Neutrophil (primary cell): ENCODE measurements at regions not wholly inside any gene's neighbourhood (a gene's known extent, or its start where the extent isn't known, plus 50 kb on each side); places are given as distances from the start of the nearest gene placed in this dataset.

Experiments
- H3K27ac ChIP-seq: fragments of 200-600 bp; sonication (generic); 2 replicates; pipeline ENCODE4 v1.5.1; 2016; ENCODE audit warnings: mild to moderate bottlenecking, moderate library complexity
- H3K27me3 ChIP-seq: fragments of 200-600 bp; sonication (generic); 2 replicates; pipeline ENCODE4 v1.6.0; 2016; ENCODE audit warnings: mild to moderate bottlenecking
- H3K36me3 ChIP-seq: fragments of 200-600 bp; sonication (generic); 2 replicates; pipeline ENCODE4 v1.5.1; 2017
- H3K4me1 ChIP-seq, 2 experiments: fragments of 200-600 bp in 1 of 2; sonication (generic) in 1 of 2; 1 replicate in 1 of 2; 2 replicates in 1 of 2; pipeline versions ENCODE4 v1.5.1 to v1.6.1; 2013 to 2016; ENCODE audit warnings: low read depth in 1 of 2, low read length in 1 of 2, mild to moderate bottlenecking in 1 of 2, moderate library complexity in 1 of 2; ENCODE audit not compliant: control insufficient read depth in 1 of 2, insufficient read depth in 1 of 2
- H3K4me3 ChIP-seq, 2 experiments: fragments of 200-600 bp in 1 of 2; sonication (generic) in 1 of 2; 1 replicate in 1 of 2; 2 replicates in 1 of 2; pipeline ENCODE4 v1.5.1; 2013 to 2016; ENCODE audit warnings: low read depth in 1 of 2, low read length in 1 of 2, mild to moderate bottlenecking in 1 of 2, moderate library complexity in 1 of 2
- H3K9me3 ChIP-seq: fragments of 200-600 bp; sonication (generic); 2 replicates; pipeline ENCODE4 v1.5.1; 2016
- CTCF ChIP-seq: fragments of 200-600 bp; sonication (generic); IDR thresholded peaks from 2 replicates; pipeline ENCODE4 v1.5.1; 2016; ENCODE audit warnings: antibody characterized with exemption

DNA sequence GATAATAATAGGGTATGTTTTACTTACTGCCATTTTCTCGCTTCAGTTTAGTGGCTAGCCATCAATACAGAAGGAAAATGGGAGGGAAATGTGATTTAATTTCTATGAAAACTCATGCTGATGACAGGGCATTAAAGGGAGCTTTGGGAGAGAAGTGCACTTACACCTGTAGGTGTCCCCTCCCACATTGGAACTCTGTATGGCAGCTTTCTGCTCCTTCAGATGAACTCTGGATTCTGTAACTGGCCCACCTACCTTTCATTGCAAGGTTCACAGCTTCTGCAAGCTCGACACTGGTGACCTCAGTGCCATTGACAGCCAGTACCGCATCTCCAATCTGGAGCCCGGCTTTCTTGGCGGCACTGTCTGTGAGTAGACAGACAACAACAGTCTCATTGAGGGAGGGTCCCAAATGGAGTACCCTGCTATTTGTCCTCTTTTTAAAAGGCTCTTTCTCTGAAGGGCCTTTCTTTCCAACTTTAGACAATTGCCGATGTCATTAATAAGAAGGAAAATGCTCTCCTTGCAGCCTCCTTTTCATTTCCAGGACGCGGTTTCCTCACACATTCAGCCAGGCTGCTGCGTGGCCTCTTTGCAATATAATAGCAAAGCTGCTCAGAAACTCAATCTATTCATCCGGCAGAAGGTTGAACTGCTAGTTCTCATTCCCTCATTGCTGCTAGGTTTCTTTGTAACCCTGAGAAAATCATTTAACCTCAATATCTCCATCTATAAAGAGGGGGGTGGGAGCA, 63.6 kb downstream of the NUDT12 start:
- TF ChIP-seq CTCF, result no peak
- Histone ChIP-seq H3K9me3 (no peaks in the 10 kb centered on the region), H3K27me3 (no peaks in the 10 kb centered on the region), H3K36me3 (no peaks in the 10 kb centered on the region), H3K4me3 (no peak overlapping the region), H3K4me1 (no peaks in the 10 kb centered on the region), H3K27ac (no peak overlapping the region)

GRCh38 chr5:103498211-103498610, 64.4 kb downstream of the NUDT12 start:
- TF ChIP-seq CTCF, result no peak
- H3K27ac ChIP-seq, result no peak overlapping the region

GRCh38 chr5:103497781-103498180, 64.8 kb downstream of the NUDT12 start:
- Histone ChIP-seq H3K4me3 (no peak overlapping the region), H3K9me3 (no peaks in the 10 kb centered on the region), H3K36me3 (no peaks in the 10 kb centered on the region), H3K27ac (no peak overlapping the region), H3K4me1 (no peaks in the 10 kb centered on the region), H3K27me3 (no peaks in the 10 kb centered on the region)
- no peak for TF ChIP-seq CTCF

More at GRCh38 chr5:103498211-103498610, 64.4 kb downstream of the NUDT12 start:
- no peaks in the 10 kb centered on the region for H3K36me3 ChIP-seq
- H3K4me1 ChIP-seq, result no peaks in the 10 kb centered on the region
- no peaks in the 10 kb centered on the region for H3K27me3 ChIP-seq
- H3K9me3 ChIP-seq, result no peaks in the 10 kb centered on the region
- H3K4me3 ChIP-seq, result no peak overlapping the region

DNA sequence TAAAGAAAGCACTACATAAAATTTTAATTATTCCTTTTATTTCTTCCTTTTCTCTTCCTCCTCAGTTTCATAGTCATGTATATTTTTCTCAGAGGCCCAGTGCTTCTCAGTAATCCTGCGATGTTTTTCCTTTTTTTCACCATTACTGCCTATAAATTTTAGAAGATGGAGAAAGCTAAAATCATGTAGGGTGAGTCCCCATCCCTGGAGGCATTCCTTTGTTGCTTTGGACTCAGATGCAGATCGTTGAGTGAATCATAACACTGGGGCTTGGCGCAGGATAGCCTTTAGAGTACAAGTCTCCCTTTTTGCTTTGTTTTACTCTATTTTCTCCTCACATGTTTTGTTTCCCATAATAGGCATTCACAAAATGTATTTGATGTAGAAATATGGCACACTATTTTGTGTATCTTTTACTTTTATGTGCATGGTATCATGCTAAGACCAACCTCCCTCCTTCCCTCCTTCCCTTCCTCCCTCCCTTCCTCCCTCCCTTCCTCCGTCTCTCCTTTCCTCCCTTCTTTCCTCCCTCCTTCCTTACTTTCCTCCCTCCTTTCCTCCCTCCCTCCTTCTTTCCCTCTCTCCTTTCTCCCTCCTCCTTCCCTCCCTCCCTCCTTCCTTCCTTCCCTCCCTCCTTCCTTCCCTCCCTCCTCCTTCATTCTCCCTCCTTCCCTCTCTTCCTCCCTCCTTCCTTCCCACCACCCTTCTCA, 72.4 kb downstream of the NUDT12 start:
- Histone ChIP-seq H3K9me3 (no peaks in the 10 kb centered on the region), H3K36me3 (no peaks in the 10 kb centered on the region), H3K27ac (no peak overlapping the region), H3K27me3 (peaks cover 9% of the 10 kb centered on the region), H3K4me1 (no peaks in the 10 kb centered on the region), H3K4me3 (no peak overlapping the region)
- no peak for TF ChIP-seq CTCF

DNA sequence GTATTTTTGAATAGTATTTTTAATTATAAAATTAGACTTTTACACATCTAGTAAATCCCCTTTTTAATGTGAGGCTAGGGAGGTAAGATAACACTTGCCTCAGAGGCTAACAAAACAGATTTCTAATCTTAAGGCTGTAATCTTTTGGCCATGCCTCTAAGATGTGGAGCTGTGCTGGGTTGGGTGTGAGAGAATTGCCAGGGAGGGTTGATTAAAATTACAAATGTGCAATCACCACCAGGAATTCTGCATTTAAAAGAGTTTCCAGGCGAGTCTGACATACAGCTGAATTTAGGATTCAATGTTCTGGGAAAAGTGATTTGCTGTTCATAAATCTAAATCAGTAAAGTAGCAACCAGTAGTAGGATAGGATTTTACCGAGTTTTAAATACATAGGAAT, 73.3 kb downstream of the NUDT12 start:
- no peaks in the 10 kb centered on the region for H3K36me3 ChIP-seq
- TF ChIP-seq CTCF, result no peak
- H3K4me1 ChIP-seq, result no peaks in the 10 kb centered on the region
- peaks cover 9% of the 10 kb centered on the region for H3K27me3 ChIP-seq
- no peak overlapping the region for H3K4me3 ChIP-seq
- no peaks in the 10 kb centered on the region for H3K9me3 ChIP-seq
- H3K27ac ChIP-seq, result no peak overlapping the region
